ENCODE measurements at regions not wholly inside any gene's neighbourhood (a gene's known extent, or its start where the extent isn't known, plus 50 kb on each side); places are given as distances from the start of the nearest gene placed in this dataset.

DNA sequence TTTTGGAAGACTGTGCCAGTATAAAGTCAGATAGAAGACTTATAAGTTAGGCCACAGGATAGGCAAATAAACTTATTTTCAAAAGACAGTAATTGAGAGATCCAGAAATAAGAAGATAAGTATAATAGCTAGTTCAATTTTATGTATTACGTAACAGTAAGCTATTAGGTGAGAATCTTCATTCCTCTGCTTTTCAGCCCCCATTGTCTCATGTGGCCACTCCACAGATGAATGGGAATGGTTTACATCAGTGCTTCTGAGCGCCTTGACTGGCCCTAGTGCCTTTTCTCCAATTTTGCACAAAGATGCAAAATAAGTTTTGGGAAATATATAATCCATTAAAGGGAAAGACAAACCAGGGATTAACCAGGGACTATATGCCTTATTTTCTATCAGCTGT, 550.5 kb downstream of the MMUT start:
- DNase-seq (ENCODE audit: low spot score): no peak

GRCh38 chr6:48904809-48905208, 558.2 kb downstream of the MMUT start:
- no peak for DNase-seq (ENCODE audit: low spot score)

DNA sequence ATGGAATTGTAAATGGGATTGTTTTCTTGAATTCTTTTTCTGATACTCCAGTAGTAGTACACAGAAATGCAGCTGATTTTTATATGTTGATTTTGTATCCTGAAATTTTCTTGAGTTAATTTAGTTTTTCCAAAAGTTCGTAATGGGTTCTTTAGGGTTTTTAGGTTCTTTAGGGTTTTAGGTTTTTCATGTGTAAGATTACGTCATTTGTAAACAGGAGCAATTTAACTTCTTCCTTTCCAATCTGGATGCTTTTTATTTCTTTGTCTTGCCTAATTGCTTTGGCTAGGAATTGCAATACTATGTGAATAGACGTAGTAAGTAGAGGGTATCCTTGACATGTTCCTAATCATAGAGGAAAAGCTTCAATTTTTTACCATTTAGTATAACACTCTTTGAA, 568.6 kb downstream of the MMUT start:
- DNase-seq (ENCODE audit: low spot score): no peak

GRCh38 chr6:48893048-48893447, 570.0 kb downstream of the MMUT start:
- DNase-seq (ENCODE audit: low spot score): no peak

DNA sequence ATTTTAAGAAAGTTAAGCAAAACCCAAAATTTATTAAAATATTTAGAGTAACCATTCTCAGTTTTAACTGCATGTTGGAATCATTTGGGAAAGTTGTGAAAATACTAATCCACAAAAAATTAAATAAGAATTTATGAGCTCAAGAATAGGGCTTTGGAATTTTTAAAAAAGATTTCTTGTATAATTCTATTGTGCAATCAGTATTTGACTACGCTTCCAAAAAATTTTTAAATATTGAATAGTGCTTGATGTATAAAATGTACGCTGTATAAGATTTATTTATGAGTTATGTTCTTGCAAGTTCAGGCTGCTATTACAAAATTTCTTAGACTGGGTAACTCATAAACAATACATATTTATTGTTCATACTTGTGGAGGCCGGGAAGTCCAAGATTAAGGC, 571.7 kb downstream of the MMUT start:
- DNase-seq (ENCODE audit: low spot score): no peak

DNA sequence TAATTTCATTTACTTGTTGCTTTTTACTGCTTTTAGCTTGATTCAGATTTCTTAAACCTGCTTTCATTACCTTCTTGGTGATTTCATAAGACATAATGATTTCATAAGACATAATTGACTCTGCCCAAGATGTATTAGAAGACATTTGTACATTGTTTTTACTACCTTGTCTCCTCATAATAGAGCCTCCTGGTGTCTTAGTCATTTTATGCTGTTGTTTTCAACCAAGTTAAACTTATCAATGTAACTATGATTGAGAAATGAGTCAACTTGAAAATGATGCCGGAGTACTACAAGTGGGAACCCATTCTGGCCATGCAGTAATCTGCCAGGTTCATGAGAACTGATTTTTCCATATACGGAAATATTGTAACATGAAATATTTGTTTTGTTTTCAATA, 573.6 kb downstream of the MMUT start:
- no peak for DNase-seq (ENCODE audit: low spot score)

GRCh38 chr6:48883116-48883515, 579.9 kb downstream of the MMUT start:
- DNase-seq (ENCODE audit: low spot score): no peak

GRCh38 chr6:48881551-48881950, 581.5 kb downstream of the MMUT start:
- DNase-seq (ENCODE audit: low spot score): no peak

- no peak for DNase-seq (ENCODE audit: low spot score)
Measured at GRCh38 chr6:48869595-48869994, 593.5 kb downstream of the MMUT start.

GRCh38 chr6:48866682-48867081, 596.4 kb downstream of the MMUT start:
- DNase-seq (ENCODE audit: low spot score): no peak

DNA sequence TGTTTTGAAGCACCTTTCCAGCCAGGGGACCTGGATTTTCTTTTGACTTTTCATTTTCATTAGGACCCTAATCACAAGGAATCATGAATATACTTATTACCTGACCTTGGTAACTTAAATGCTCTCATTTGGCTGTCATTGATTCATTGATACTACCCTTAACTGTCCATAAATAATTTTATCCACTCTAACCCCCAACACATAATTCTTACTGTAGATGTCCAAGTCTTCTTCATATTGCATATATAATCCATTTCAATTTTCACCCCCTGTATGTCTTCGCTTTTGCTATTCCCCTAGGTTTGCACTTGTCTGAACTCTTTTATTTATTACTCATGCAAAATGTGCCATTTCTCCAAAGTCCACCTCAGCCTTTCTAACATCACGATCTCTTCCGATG, 602.9 kb downstream of the MMUT start:
- no peak for DNase-seq (ENCODE audit: low spot score)

GRCh38 chr6:48859562-48860123, 603.4 kb downstream of the MMUT start:
- no peak for DNase-seq (ENCODE audit: low spot score)

DNA sequence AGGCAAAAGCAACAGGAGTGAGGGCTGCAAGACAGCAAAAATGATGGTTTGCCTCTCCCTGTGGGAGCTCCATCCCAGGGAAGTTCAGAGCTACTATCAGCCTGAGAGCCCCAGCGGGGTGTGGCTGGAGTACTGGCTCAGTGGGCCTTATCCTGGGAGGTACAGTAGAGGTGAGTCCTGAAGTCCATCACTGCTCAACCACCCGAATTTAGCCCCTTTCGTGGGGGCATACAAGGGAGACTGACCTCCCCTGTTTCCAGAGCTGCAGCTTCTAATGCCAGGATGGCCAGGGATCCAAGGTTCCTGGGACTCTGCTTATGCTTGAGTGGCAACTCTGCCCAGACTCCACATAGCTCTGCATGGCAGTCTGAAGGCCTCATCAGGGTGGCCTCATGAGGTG, 617.8 kb downstream of the MMUT start:
- no peak for DNase-seq (ENCODE audit: low spot score)

GRCh38 chr6:48844696-48845095, 618.4 kb downstream of the MMUT start:
- no peak for DNase-seq (ENCODE audit: low spot score)

GRCh38 chr6:48840896-48841295, 622.2 kb downstream of the MMUT start:
- DNase-seq (ENCODE audit: low spot score): no peak

DNA sequence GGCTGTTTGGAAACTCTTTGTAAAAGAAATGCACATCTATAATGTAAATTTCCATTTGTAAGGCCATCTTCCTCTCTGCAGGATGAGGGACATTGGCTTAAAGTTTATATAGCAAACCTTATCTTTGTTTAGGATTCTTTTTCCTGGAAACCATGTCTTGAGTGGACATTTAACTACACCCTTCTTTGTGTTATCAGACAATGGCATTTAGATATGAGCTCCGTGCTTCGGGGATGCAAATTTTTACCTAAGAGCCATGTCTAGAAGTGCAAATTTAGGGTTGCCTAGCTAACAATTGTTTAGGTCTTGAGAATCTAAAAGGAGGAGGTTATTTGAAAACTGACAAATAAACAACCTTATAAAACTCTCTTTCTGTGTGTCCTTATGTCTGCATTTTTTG, 623.8 kb downstream of the MMUT start:
- DNase-seq (ENCODE audit: low spot score): no peak

- DNase-seq (ENCODE audit: low spot score): no peak
Measured at GRCh38 chr6:48837744-48838143, 625.3 kb downstream of the MMUT start.

DNA sequence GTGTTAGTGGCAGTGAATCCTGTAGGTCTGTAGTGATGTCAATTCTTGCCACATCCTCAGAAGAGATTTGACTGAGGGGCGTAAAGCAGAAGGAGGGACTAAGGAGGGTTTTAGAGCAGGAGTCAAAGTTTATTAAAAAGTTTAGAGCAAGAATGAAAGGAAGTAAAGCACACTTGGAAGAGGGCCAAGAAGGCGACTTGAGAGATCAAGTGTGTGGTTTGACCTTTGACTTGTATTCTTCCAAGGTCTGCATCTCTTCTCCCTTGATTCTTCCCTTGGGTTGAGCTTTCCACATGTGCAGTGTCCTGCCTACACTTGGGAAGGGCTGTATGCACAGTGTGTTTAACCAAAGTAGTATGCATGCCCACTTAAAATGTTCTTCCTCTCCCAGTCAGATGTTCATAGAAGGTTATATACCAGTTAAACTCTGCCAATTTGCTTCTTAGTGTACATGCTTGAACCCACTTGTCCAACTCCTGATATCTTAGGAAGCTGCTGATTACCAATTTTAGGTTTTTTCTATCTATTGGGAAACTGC, 627.6 kb downstream of the MMUT start:
- DNase-seq (ENCODE audit: low spot score): no peak

- no peak for DNase-seq (ENCODE audit: low spot score)
Measured at GRCh38 chr6:48834706-48835105, 628.3 kb downstream of the MMUT start.

DNA sequence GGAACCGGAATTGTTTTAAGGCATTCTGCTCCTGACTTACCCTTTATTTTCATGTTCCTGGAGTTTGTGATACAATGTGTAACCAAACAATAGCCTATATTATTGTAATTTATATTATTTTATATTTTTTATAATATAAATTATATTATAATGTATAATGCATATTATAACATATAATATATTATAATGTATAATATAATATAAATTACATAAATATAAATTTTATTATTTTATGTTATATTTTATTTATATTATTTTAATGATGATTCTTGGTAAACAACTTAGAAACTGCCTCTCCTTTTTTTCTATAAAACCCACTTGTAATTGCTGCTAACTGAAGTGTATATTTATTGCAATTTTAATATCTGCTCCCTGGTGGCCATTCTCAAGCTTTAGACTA, 629.1 kb downstream of the MMUT start:
- no peak for DNase-seq (ENCODE audit: low spot score)

DNA sequence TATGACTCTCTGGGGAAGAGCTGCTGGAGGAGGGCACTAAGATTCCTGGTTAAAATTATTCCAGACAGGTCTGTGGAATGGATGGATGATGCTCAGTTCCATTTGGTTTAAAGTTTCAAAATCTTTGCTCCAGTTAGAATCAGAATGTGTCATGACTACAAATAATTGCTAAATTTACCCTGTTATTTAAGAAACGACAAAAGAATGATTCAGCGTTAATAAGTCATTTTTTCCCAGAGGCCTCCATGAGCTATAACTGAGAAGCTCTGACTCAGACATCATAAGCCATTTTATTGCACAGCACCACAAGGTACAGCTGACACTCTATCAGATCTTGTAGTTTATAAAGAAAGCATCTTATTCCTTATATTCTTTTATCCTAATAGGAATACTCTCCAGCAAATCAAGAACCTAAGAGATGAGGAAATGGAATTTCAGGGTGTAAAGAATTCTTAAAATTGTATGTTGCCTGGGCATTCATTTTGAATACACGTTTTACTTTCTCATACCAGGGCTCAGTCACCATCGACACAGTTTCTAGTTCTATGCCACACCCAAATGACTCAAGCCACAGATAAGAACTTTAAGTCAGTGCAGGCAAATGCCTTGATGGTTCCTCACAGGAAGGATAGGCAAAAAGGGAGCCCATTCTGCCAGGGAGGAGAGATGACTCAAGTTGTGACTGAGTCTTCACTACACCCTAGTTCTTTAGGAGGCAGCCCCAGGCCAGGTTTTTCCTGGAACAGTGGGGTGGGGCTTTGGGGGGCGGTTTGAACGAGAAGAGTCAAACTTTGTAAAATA, 636.0 kb downstream of the MMUT start:
- DNase-seq (ENCODE audit: low spot score): peak; percentile 58

DNA sequence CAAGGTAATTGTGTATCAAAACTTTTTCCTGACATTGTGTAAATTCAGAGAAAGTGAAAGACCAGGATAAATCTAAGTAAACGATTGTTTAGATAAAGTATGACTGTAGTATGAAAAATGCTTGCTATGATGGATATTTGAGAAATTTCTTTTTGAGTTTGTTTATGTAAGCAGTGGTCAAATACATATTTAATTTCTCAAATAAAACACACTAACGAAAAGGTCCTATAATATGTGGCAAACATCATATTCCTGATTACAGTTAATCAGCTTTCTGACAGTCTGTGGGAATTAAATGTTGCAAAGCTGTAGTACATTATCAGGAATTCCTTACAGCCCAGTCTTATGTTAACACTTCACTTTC, 636.9 kb downstream of the MMUT start:
- no peak for DNase-seq (ENCODE audit: low spot score)

DNA sequence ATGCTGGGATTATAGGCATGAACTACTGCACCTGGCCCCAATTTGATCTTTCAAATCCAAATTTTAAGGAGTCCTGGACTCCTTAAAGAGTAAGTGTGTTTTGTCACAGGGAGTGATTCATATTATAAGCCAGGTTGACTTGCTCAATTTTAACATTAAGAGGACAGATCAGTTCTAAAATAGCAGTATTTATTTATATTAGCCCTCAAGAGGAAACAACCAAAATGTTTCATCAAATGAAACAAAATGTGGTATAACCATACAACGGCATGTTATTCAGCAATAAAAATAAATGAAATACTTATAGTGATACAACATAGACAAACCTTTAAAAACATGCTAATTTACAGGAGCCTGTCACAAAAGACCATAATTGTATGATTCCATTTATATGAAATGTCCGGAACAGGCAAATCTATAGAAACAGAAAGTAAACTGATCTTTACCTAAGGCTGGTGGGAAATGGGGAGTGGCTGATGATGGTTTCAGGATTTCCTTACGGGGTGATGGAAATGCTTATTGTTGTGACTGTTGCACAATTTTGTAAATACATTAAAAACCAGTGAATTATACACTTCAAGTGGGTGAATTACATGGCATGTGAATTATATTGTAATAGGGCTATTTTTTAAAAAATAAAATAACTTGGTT, 637.4 kb downstream of the MMUT start:
- DNase-seq (ENCODE audit: low spot score): no peak
